Activated naive CD8-positive, alpha-beta T cell treated with anti-CD3 and anti-CD28 coated beads, Interleukin-2, amount 50 U/mL, for 24 hours (primary cell): ENCODE measurements at regions not wholly inside any gene's neighbourhood (a gene's known extent, or its start where the extent isn't known, plus 50 kb on each side); places are given as distances from the start of the nearest gene placed in this dataset.
"Not testable (repeated sequence)": the region's sequence is repeated elsewhere in the genome, so short reads cannot be mapped to it uniquely, and the experiment has no call there.

ENCODE experiments used
- ATAC-seq: fragments of 150-1000 bp; cut with Tn5 transposase; one replicate; pipeline ENCODE4 v1.10.0; 2021
- DNase-seq: peaks from one replicate; pipeline ENCODE4 v3.0.0; 2021
- H3K27ac Mint-ChIP-seq: one replicate; pipeline ENCODE4 v1.8.0; 2021; ENCODE audit warnings: mild to moderate bottlenecking, mixed read lengths
- H3K27me3 Mint-ChIP-seq: one replicate; pipeline ENCODE4 v1.8.0; 2021; ENCODE audit warnings: mixed read lengths
- H3K36me3 Mint-ChIP-seq: one replicate; pipeline ENCODE4 v1.8.0; 2021; ENCODE audit warnings: low read depth, mixed read lengths
- H3K4me1 Mint-ChIP-seq: one replicate; pipeline ENCODE4 v1.8.0; 2021; ENCODE audit warnings: mixed read lengths
- H3K4me3 Mint-ChIP-seq: one replicate; pipeline ENCODE4 v1.8.0; 2021; ENCODE audit warnings: mild to moderate bottlenecking, moderate library complexity, mixed read lengths
- H3K9me3 Mint-ChIP-seq: one replicate; pipeline ENCODE4 v1.8.0; 2021; ENCODE audit warnings: mixed read lengths

- no peak overlapping the region for H3K27ac Mint-ChIP-seq
Observed at GRCh38 chr14:56351861-56352260, 227.7 kb upstream of the TMEM260 start.

GRCh38 chr14:56352999-56353398 lies 226.6 kb upstream of the TMEM260 start:
- Mint-ChIP-seq H3K27ac (no peak overlapping the region), H3K4me1 (no peaks in the 10 kb centered on the region), H3K9me3 (peaks cover 13% of the 10 kb centered on the region), H3K36me3 (peaks cover 2% of the 10 kb centered on the region), H3K27me3 (no peaks in the 10 kb centered on the region), H3K4me3 (no peak overlapping the region)
- ATAC-seq (no peak), DNase-seq (no peak)

More at GRCh38 chr14:56351861-56352260, 227.7 kb upstream of the TMEM260 start:
- H3K36me3 Mint-ChIP-seq = peaks cover 2% of the 10 kb centered on the region
- peaks cover 13% of the 10 kb centered on the region for H3K9me3 Mint-ChIP-seq
- no peaks in the 10 kb centered on the region for H3K27me3 Mint-ChIP-seq
- ATAC-seq (no peak), DNase-seq (no peak)
- H3K4me1 Mint-ChIP-seq = no peaks in the 10 kb centered on the region
- no peak overlapping the region for H3K4me3 Mint-ChIP-seq

GRCh38 chr14:56357428-56357827 lies 222.2 kb upstream of the TMEM260 start:
- DNase-seq (no peak), ATAC-seq (no peak)
- Mint-ChIP-seq H3K4me3 (no peak overlapping the region), H3K27ac (no peak overlapping the region), H3K9me3 (no peaks in the 10 kb centered on the region), H3K4me1 (peaks cover 2% of the 10 kb centered on the region), H3K27me3 (no peaks in the 10 kb centered on the region), H3K36me3 (no peaks in the 10 kb centered on the region)

- no peaks in the 10 kb centered on the region for H3K36me3 Mint-ChIP-seq
Observed at GRCh38 chr14:56358275-56358674, 221.3 kb upstream of the TMEM260 start.

GRCh38 chr14:56358851-56359614 lies 220.6 kb upstream of the TMEM260 start:
- no peak overlapping the region for H3K27ac Mint-ChIP-seq
- no peaks in the 10 kb centered on the region for H3K27me3 Mint-ChIP-seq
- no peaks in the 10 kb centered on the region for H3K36me3 Mint-ChIP-seq
- DNase-seq (no peak), ATAC-seq (peak; percentile 59)
- no peaks in the 10 kb centered on the region for H3K9me3 Mint-ChIP-seq
- H3K4me1 Mint-ChIP-seq = peaks cover 2% of the 10 kb centered on the region
- no peak overlapping the region for H3K4me3 Mint-ChIP-seq

More at GRCh38 chr14:56358275-56358674, 221.3 kb upstream of the TMEM260 start:
- Mint-ChIP-seq H3K4me3 (no peak overlapping the region), H3K27ac (no peak overlapping the region), H3K27me3 (no peaks in the 10 kb centered on the region), H3K9me3 (no peaks in the 10 kb centered on the region), H3K4me1 (peaks cover 2% of the 10 kb centered on the region)
- ATAC-seq (peak; percentile 43), DNase-seq (no peak)

- H3K27me3 Mint-ChIP-seq, H3K4me1 Mint-ChIP-seq, H3K4me3 Mint-ChIP-seq, H3K27ac Mint-ChIP-seq, DNase-seq, H3K36me3 Mint-ChIP-seq, ATAC-seq, H3K9me3 Mint-ChIP-seq: not testable (repeated sequence)
Observed at GRCh38 chr14:56365663-56366062, 213.9 kb upstream of the TMEM260 start.

- ATAC-seq (no peak), DNase-seq (no peak)
- no peak overlapping the region for H3K27ac Mint-ChIP-seq
- H3K27me3 Mint-ChIP-seq = no peaks in the 10 kb centered on the region
- H3K9me3 Mint-ChIP-seq = peaks cover 17% of the 10 kb centered on the region
- H3K4me3 Mint-ChIP-seq = no peak overlapping the region
- no peaks in the 10 kb centered on the region for H3K4me1 Mint-ChIP-seq
- peaks cover 3% of the 10 kb centered on the region for H3K36me3 Mint-ChIP-seq
Observed at GRCh38 chr14:56367416-56367815, 212.2 kb upstream of the TMEM260 start.

- Mint-ChIP-seq H3K9me3 (peaks cover 25% of the 10 kb centered on the region), H3K4me3 (no peak overlapping the region), H3K36me3 (peaks cover 3% of the 10 kb centered on the region), H3K4me1 (no peaks in the 10 kb centered on the region), H3K27me3 (no peaks in the 10 kb centered on the region), H3K27ac (no peak overlapping the region)
- ATAC-seq (no peak), DNase-seq (no peak)
Observed at GRCh38 chr14:56371737-56372136, 207.9 kb upstream of the TMEM260 start.

GRCh38 chr14:56374421-56374820 lies 205.2 kb upstream of the TMEM260 start:
- Mint-ChIP-seq H3K4me1 (no peaks in the 10 kb centered on the region), H3K27me3 (no peaks in the 10 kb centered on the region), H3K9me3 (peaks cover 20% of the 10 kb centered on the region), H3K27ac (no peak overlapping the region), H3K4me3 (no peak overlapping the region), H3K36me3 (peaks cover 3% of the 10 kb centered on the region)
- ATAC-seq (no peak), DNase-seq (no peak)

GRCh38 chr14:56378046-56378445 lies 201.6 kb upstream of the TMEM260 start:
- Mint-ChIP-seq H3K27ac (no peak overlapping the region), H3K4me3 (no peak overlapping the region), H3K9me3 (peaks cover under 1% of the 10 kb centered on the region), H3K36me3 (no peaks in the 10 kb centered on the region), H3K4me1 (no peaks in the 10 kb centered on the region), H3K27me3 (no peaks in the 10 kb centered on the region)
- ATAC-seq = no peak
- no peak for DNase-seq

- H3K27ac Mint-ChIP-seq = no peak overlapping the region
- H3K4me1 Mint-ChIP-seq = no peaks in the 10 kb centered on the region
- no peaks in the 10 kb centered on the region for H3K27me3 Mint-ChIP-seq
- H3K4me3 Mint-ChIP-seq = no peak overlapping the region
- ATAC-seq (no peak), DNase-seq (no peak)
- no peaks in the 10 kb centered on the region for H3K36me3 Mint-ChIP-seq
- no peaks in the 10 kb centered on the region for H3K9me3 Mint-ChIP-seq
Observed at GRCh38 chr14:56378475-56378877, 201.1 kb upstream of the TMEM260 start.

GRCh38 chr14:56379956-56380355 lies 199.6 kb upstream of the TMEM260 start:
- H3K27ac Mint-ChIP-seq = no peak overlapping the region
- ATAC-seq (no peak), DNase-seq (no peak)
- no peaks in the 10 kb centered on the region for H3K4me1 Mint-ChIP-seq
- H3K4me3 Mint-ChIP-seq = no peak overlapping the region
- peaks cover 4% of the 10 kb centered on the region for H3K9me3 Mint-ChIP-seq
- H3K27me3 Mint-ChIP-seq = no peaks in the 10 kb centered on the region
- no peaks in the 10 kb centered on the region for H3K36me3 Mint-ChIP-seq

GRCh38 chr14:56386024-56386423 lies 193.6 kb upstream of the TMEM260 start:
- ATAC-seq (no peak), DNase-seq (no peak)
- H3K27ac Mint-ChIP-seq = no peak overlapping the region
- H3K27me3 Mint-ChIP-seq = peaks cover 2% of the 10 kb centered on the region
- no peaks in the 10 kb centered on the region for H3K36me3 Mint-ChIP-seq
- no peak overlapping the region for H3K4me3 Mint-ChIP-seq
- H3K9me3 Mint-ChIP-seq = peaks cover 25% of the 10 kb centered on the region
- H3K4me1 Mint-ChIP-seq = no peaks in the 10 kb centered on the region

- Mint-ChIP-seq H3K27ac (no peak overlapping the region), H3K9me3 (peaks cover 13% of the 10 kb centered on the region), H3K27me3 (peaks cover 2% of the 10 kb centered on the region), H3K4me1 (no peaks in the 10 kb centered on the region), H3K36me3 (no peaks in the 10 kb centered on the region), H3K4me3 (no peak overlapping the region)
- no peak for ATAC-seq
- no peak for DNase-seq
Observed at GRCh38 chr14:56390859-56391258, 188.7 kb upstream of the TMEM260 start.

GRCh38 chr14:56394826-56395530 lies 184.6 kb upstream of the TMEM260 start:
- no peaks in the 10 kb centered on the region for H3K9me3 Mint-ChIP-seq
- no peaks in the 10 kb centered on the region for H3K27me3 Mint-ChIP-seq
- no peaks in the 10 kb centered on the region for H3K36me3 Mint-ChIP-seq
- ATAC-seq = no peak
- H3K4me3 Mint-ChIP-seq = no peak overlapping the region
- no peak for DNase-seq
- H3K27ac Mint-ChIP-seq = no peak overlapping the region
- no peaks in the 10 kb centered on the region for H3K4me1 Mint-ChIP-seq
